Suprapubic skin (tissue), 3 donors: ENCODE measurements at regions not wholly inside any gene's neighbourhood (a gene's known extent, or its start where the extent isn't known, plus 50 kb on each side); places are given as distances from the start of the nearest gene placed in this dataset.

Experiments
- CTCF ChIP-seq, 2 donors: fragments of 200-600 bp in 1 of 2; fragments of 450-650 bp in 1 of 2; sonication (generic) in 1 of 2; IDR thresholded peaks; one replicate each; pipeline ENCODE4 v1.5.1; 2016 to 2019; ENCODE audit warnings: antibody characterized with exemption in 2 of 2, mild to moderate bottlenecking in 1 of 2, moderate library complexity in 1 of 2
- EP300 ChIP-seq: sonication (generic); formaldehyde crosslinking; IDR thresholded peaks from one replicate; pipeline ENCODE4 v1.6.1; 2017; ENCODE audit warnings: antibody characterized with exemption
- POLR2A ChIP-seq, 2 donors: fragments of 450-650 bp; IDR thresholded peaks; one replicate each; pipeline ENCODE4 v1.6.1; 2017; ENCODE audit warnings: antibody characterized with exemption in 2 of 2, mild to moderate bottlenecking in 2 of 2, moderate library complexity in 2 of 2

DNA sequence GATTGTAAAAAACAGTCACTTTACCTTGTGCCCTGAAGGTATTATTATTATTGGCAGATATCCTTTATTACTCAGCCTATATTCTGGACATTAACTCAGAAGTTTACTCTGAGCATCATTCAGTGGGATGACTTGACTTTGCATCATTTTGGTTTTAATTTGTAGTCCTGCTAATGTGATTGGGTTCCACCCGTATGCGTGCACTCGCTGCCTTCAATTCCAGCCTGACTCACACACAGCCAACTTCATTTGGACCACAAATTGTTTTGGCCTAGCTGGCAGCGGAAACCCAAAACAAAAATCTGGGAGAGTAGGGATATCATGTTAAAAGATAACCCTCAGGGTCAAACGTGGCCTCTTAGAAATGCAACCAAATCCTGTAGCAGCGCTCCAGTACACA, 704.4 kb upstream of the SLC35B3 start:
- no peak for TF ChIP-seq POLR2A (IDR thresholded peaks at IDR 0.05)
- no peak for TF ChIP-seq EP300
- no peak for TF ChIP-seq CTCF (IDR thresholded peaks at IDR 0.05)
